K562 (cell line): ENCODE measurements at regions not wholly inside any gene's neighbourhood (a gene's known extent, or its start where the extent isn't known, plus 50 kb on each side); places are given as distances from the start of the nearest gene placed in this dataset.

Experiments used
- GABPA ChIP-seq: fragments of 200-800 bp; sonication (Bioruptor generic); conservative IDR thresholded peaks from 2 replicates; pipeline ENCODE4 v1.6.1; 2016; ENCODE audit warnings: low read depth, missing genetic modification characterization, missing compliant biosample characterization
- HDAC8 ChIP-seq: fragments of 450-650 bp; IDR thresholded peaks from 2 replicates; pipeline ENCODE4 v1.6.1; 2016; ENCODE audit warnings: mild to moderate bottlenecking, missing genetic modification characterization, moderate library complexity, missing compliant biosample characterization
- HNRNPK ChIP-seq: fragments of 200-400 bp; formaldehyde crosslinking; IDR thresholded peaks from one replicate; pipeline ENCODE4 v1.6.1; 2018; ENCODE audit warnings: mild to moderate bottlenecking, low read depth, low read length; ENCODE audit not compliant: poor library complexity, severe bottlenecking
- NR4A1 ChIP-seq, 2 experiments: fragments of 250-450 bp in 1 of 2; fragments of 450-650 bp in 1 of 2; sonication (Bioruptor Pico) in 1 of 2; IDR thresholded peaks; 2 replicates each; pipeline versions ENCODE4 v1.4.0 to v1.6.1; 2016 to 2020; ENCODE audit warnings: mild to moderate bottlenecking in 2 of 2, missing compliant biosample characterization in 1 of 2, missing genetic modification characterization in 1 of 2, moderate library complexity in 1 of 2
- PHF8 ChIP-seq: fragments of 200-600 bp; sonication (generic); IDR thresholded peaks from 2 replicates; pipeline ENCODE4 v1.6.1; 2012; ENCODE audit warnings: mixed run types, mild to moderate bottlenecking, inconsistent platforms, low read length, moderate library complexity, borderline replicate concordance
- RBM17 ChIP-seq: fragments of 200-400 bp; formaldehyde crosslinking; IDR thresholded peaks from 2 replicates; pipeline ENCODE4 v1.6.1; 2017; ENCODE audit warnings: low read depth, mild to moderate bottlenecking, low read length, borderline replicate concordance
- SNIP1 ChIP-seq: fragments of 450-650 bp; IDR thresholded peaks from 2 replicates; pipeline ENCODE4 v1.7.1; 2017; ENCODE audit warnings: low read depth, mild to moderate bottlenecking
- SPI1 ChIP-seq: IDR thresholded peaks from 2 replicates; pipeline ENCODE4 v1.6.1; 2011; ENCODE audit warnings: low read depth, low read length, control low read depth, borderline replicate concordance
- U2AF1 ChIP-seq: fragments of 200-400 bp; formaldehyde crosslinking; optimal IDR thresholded peaks from 2 replicates; pipeline ENCODE3; 2017; ENCODE audit warnings: mild to moderate bottlenecking, low read depth, low read length, moderate library complexity
- ZBTB17 ChIP-seq: fragments of 450-650 bp; formaldehyde crosslinking; IDR thresholded peaks from 2 replicates; pipeline ENCODE4 v1.4.0; 2020; ENCODE audit warnings: mild to moderate bottlenecking
- ZNF431 ChIP-seq: sonication (generic); formaldehyde crosslinking; IDR thresholded peaks from 2 replicates; pipeline ENCODE4 v1.8.0; 2022; ENCODE audit warnings: mild to moderate bottlenecking, missing genetic modification reagents
- TF ChIP-seq, protein P1 (sequence below): fragments of 450-650 bp; IDR thresholded peaks from 2 replicates; pipeline ENCODE4 v1.6.1; 2014; ENCODE audit warnings: low read depth, mild to moderate bottlenecking, moderate library complexity, borderline replicate concordance
- TF ChIP-seq, protein P2 (sequence below): fragments of 250-450 bp; sonication (Bioruptor Pico); IDR thresholded peaks from 2 replicates; pipeline ENCODE4 v1.5.0; 2021
- TF ChIP-seq, protein P3 (sequence below): fragments of 450-650 bp; IDR thresholded peaks from 2 replicates; pipeline ENCODE4 v1.6.1; 2016; ENCODE audit warnings: borderline replicate concordance
- TF ChIP-seq, protein P4 (sequence below): IDR thresholded peaks from 2 replicates; pipeline ENCODE4 v1.6.1; 2011; ENCODE audit warnings: borderline replicate concordance, low read depth, mild to moderate bottlenecking, moderate library complexity, low read length; ENCODE audit not compliant: insufficient read depth, poor library complexity, severe bottlenecking
- TF ChIP-seq, protein P5 (sequence below): fragments of 250-450 bp; sonication (Bioruptor Pico); IDR thresholded peaks from 2 replicates; pipeline ENCODE4 v1.5.0; 2021
- TF ChIP-seq, protein P6 (sequence below): sonication (generic); formaldehyde crosslinking; IDR thresholded peaks from 2 replicates; pipeline ENCODE4 v1.8.0; 2022; ENCODE audit warnings: mild to moderate bottlenecking, missing genetic modification reagents

DNA sequence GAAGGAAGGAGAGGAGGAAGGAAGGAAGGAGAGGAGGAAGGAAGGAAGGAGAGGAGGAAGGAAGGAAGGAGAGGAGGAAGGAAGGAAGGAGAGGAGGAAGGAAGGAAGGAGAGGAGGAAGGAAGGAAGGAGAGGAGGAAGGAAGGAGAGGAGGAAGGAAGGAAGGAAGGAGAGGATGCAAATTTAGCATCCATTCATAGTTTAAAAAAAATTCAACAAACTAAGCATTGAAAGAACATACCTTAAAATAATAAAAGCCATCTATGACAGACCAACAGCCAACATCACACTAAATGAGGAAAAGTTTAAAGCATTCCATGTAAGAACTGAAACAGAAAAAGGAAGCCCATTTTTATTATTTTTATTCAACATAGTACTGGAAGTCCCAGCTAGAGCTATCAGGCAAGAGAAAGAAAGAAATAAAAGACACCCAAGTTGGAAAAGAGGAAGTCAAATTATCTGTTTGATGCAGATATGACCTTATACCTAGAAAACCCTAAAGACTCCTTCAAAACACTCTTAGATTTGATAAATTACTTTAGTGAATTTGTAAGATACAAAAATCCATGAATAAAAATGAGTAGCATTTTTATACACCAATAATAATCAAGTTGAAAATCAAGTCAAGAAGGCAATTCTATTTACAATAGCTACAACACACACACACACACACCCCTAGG, 52.2 kb upstream of the FXR1 start (continued):
- TF ChIP-seq, protein P1, sequence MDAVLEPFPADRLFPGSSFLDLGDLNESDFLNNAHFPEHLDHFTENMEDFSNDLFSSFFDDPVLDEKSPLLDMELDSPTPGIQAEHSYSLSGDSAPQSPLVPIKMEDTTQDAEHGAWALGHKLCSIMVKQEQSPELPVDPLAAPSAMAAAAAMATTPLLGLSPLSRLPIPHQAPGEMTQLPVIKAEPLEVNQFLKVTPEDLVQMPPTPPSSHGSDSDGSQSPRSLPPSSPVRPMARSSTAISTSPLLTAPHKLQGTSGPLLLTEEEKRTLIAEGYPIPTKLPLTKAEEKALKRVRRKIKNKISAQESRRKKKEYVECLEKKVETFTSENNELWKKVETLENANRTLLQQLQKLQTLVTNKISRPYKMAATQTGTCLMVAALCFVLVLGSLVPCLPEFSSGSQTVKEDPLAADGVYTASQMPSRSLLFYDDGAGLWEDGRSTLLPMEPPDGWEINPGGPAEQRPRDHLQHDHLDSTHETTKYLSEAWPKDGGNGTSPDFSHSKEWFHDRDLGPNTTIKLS, result no peak
- TF ChIP-seq HDAC8 (tag), result no peak
- TF ChIP-seq PHF8, result no peak
- no peak for TF ChIP-seq NR4A1 (CRISPR knock-in tag; IDR thresholded peaks at IDR 0.05)
- no peak for TF ChIP-seq NR4A1 (tag; IDR thresholded peaks at IDR 0.05)
- TF ChIP-seq HNRNPK, result no peak
- TF ChIP-seq, protein P2, sequence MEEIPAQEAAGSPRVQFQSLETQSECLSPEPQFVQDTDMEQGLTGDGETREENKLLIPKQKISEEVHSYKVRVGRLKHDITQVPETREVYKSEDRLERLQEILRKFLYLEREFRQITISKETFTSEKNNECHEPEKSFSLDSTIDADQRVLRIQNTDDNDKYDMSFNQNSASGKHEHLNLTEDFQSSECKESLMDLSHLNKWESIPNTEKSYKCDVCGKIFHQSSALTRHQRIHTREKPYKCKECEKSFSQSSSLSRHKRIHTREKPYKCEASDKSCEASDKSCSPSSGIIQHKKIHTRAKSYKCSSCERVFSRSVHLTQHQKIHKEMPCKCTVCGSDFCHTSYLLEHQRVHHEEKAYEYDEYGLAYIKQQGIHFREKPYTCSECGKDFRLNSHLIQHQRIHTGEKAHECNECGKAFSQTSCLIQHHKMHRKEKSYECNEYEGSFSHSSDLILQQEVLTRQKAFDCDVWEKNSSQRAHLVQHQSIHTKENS (CRISPR knock-in tag), result no peak
- no peak for TF ChIP-seq ZBTB17 (CRISPR knock-in tag)
- TF ChIP-seq GABPA, result no peak
- TF ChIP-seq, protein P3, sequence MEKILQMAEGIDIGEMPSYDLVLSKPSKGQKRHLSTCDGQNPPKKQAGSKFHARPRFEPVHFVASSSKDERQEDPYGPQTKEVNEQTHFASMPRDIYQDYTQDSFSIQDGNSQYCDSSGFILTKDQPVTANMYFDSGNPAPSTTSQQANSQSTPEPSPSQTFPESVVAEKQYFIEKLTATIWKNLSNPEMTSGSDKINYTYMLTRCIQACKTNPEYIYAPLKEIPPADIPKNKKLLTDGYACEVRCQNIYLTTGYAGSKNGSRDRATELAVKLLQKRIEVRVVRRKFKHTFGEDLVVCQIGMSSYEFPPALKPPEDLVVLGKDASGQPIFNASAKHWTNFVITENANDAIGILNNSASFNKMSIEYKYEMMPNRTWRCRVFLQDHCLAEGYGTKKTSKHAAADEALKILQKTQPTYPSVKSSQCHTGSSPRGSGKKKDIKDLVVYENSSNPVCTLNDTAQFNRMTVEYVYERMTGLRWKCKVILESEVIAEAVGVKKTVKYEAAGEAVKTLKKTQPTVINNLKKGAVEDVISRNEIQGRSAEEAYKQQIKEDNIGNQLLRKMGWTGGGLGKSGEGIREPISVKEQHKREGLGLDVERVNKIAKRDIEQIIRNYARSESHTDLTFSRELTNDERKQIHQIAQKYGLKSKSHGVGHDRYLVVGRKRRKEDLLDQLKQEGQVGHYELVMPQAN, result no peak
- TF ChIP-seq SNIP1, result no peak
- TF ChIP-seq, protein P4, sequence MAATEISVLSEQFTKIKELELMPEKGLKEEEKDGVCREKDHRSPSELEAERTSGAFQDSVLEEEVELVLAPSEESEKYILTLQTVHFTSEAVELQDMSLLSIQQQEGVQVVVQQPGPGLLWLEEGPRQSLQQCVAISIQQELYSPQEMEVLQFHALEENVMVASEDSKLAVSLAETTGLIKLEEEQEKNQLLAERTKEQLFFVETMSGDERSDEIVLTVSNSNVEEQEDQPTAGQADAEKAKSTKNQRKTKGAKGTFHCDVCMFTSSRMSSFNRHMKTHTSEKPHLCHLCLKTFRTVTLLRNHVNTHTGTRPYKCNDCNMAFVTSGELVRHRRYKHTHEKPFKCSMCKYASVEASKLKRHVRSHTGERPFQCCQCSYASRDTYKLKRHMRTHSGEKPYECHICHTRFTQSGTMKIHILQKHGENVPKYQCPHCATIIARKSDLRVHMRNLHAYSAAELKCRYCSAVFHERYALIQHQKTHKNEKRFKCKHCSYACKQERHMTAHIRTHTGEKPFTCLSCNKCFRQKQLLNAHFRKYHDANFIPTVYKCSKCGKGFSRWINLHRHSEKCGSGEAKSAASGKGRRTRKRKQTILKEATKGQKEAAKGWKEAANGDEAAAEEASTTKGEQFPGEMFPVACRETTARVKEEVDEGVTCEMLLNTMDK, result no peak
- TF ChIP-seq ZNF431 (CRISPR knock-in tag), result no peak
- TF ChIP-seq, protein P5, sequence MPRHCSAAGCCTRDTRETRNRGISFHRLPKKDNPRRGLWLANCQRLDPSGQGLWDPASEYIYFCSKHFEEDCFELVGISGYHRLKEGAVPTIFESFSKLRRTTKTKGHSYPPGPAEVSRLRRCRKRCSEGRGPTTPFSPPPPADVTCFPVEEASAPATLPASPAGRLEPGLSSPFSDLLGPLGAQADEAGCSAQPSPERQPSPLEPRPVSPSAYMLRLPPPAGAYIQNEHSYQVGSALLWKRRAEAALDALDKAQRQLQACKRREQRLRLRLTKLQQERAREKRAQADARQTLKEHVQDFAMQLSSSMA (CRISPR knock-in tag), result no peak
- no peak for TF ChIP-seq U2AF1
- no peak for TF ChIP-seq RBM17
- peak; percentile 99 for TF ChIP-seq SPI1
- TF ChIP-seq, protein P6, sequence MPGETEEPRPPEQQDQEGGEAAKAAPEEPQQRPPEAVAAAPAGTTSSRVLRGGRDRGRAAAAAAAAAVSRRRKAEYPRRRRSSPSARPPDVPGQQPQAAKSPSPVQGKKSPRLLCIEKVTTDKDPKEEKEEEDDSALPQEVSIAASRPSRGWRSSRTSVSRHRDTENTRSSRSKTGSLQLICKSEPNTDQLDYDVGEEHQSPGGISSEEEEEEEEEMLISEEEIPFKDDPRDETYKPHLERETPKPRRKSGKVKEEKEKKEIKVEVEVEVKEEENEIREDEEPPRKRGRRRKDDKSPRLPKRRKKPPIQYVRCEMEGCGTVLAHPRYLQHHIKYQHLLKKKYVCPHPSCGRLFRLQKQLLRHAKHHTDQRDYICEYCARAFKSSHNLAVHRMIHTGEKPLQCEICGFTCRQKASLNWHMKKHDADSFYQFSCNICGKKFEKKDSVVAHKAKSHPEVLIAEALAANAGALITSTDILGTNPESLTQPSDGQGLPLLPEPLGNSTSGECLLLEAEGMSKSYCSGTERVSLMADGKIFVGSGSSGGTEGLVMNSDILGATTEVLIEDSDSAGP (CRISPR knock-in tag), result no peak
